Endothelial cell of umbilical vein (primary cell): ENCODE measurements at regions not wholly inside any gene's neighbourhood (a gene's known extent, or its start where the extent isn't known, plus 50 kb on each side); places are given as distances from the start of the nearest gene placed in this dataset.
"Not testable (repeated sequence)": the region's sequence is repeated elsewhere in the genome, so short reads cannot be mapped to it uniquely, and the experiment has no call there.

Experiments used
- BruUV-seq: library from RNA; stranded (reverse); fragments of 400-500 nt; replicated peaks from 2 replicates; lab custom pipeline; 2021; lab: Mats Ljungman, UMichigan
- CTCF ChIA-PET: fragments of 300-600, 350-600 bp; sonication (Branson Sonifier 250); formaldehyde crosslinking; loops from one replicate; lab custom pipeline; 2021; ENCODE audit warnings: antibody characterized with exemption, inconsistent platforms; lab: Charles Lee
- POLR2A ChIA-PET: fragments of 300-600, 350-600 bp; sonication (Branson Sonifier 250); formaldehyde crosslinking; loops from one replicate; lab custom pipeline; 2021; ENCODE audit warnings: antibody characterized with exemption, inconsistent platforms; lab: Charles Lee
- DNase-seq: peaks from one replicate; pipeline ENCODE4 v3.0.0-alpha.2; 2011; ENCODE audit warnings: low read depth, low spot score
- FAIRE-seq: peaks from 2 replicates; lab custom pipeline; 2011; peaks lifted over from hg19 to GRCh38; lab: Jason Lieb, UNC
- H2AFZ ChIP-seq: 2 replicates; pipeline ENCODE4 v1.6.0; 2012; ENCODE audit warnings: low read depth, low read length, control low read depth, inconsistent platforms
- H3K27ac ChIP-seq: 2 replicates; pipeline ENCODE4 v1.5.1; 2011; ENCODE audit warnings: low read depth, mild to moderate bottlenecking, control low read depth, low read length, moderate library complexity; ENCODE audit not compliant: insufficient read depth
- H3K27me3 ChIP-seq, 2 experiments: 2 replicates each; pipeline versions ENCODE4 v1.6.0 to v1.6.1; 2011; ENCODE audit warnings: low read length in 2 of 2, mixed read lengths in 1 of 2; ENCODE audit not compliant: control insufficient read depth in 2 of 2, insufficient read depth in 2 of 2
- H3K36me3 ChIP-seq, 2 experiments: 2 replicates in 1 of 2; 3 replicates in 1 of 2; pipeline ENCODE4 v1.5.1; 2011; ENCODE audit warnings: low read length in 2 of 2, mild to moderate bottlenecking in 1 of 2, moderate library complexity in 1 of 2; ENCODE audit not compliant: control insufficient read depth in 2 of 2, insufficient read depth in 2 of 2; ENCODE audit errors: extremely low read depth in 1 of 2
- H3K4me1 ChIP-seq: 3 replicates; pipeline ENCODE4 v1.5.1; 2011; ENCODE audit warnings: mild to moderate bottlenecking, low read length; ENCODE audit not compliant: control insufficient read depth, insufficient read depth; ENCODE audit errors: extremely low read depth
- H3K4me2 ChIP-seq: 2 replicates; pipeline ENCODE4 v1.6.1; 2011; ENCODE audit warnings: low read length, control low read depth, mixed read lengths; ENCODE audit not compliant: insufficient read depth
- H3K4me3 ChIP-seq, 3 experiments: fragments of 200-600 bp in 1 of 3; sonication (generic), shearing (Covaris generic) in 1 of 3; replicated peaks in 1 of 3; 2 replicates each; pipeline ENCODE4 v1.5.1; 2011 to 2016; ENCODE audit warnings: control low read depth in 3 of 3, low read length in 3 of 3, mild to moderate bottlenecking in 2 of 3, inconsistent platforms in 1 of 3, low read depth in 1 of 3, moderate library complexity in 1 of 3; ENCODE audit not compliant: insufficient read depth in 1 of 3
- H3K79me2 ChIP-seq: 2 replicates; pipeline ENCODE4 v1.6.0; 2012; ENCODE audit warnings: low read length, inconsistent platforms; ENCODE audit not compliant: control insufficient read depth, insufficient read depth
- H3K9ac ChIP-seq: replicated peaks from 2 replicates; pipeline ENCODE3; 2011; ENCODE audit warnings: low read length, control low read depth; ENCODE audit not compliant: insufficient read depth; ENCODE audit errors: extremely low read depth
- H3K9me1 ChIP-seq: replicated peaks from 3 replicates; pipeline ENCODE4 v1.6.0; 2011; ENCODE audit warnings: mild to moderate bottlenecking, low read length; ENCODE audit not compliant: control insufficient read depth, insufficient read depth; ENCODE audit errors: extremely low read depth
- H3K9me3 ChIP-seq: replicated peaks from 2 replicates; pipeline ENCODE4 v1.5.1; 2012; ENCODE audit warnings: low read length, inconsistent platforms; ENCODE audit not compliant: control insufficient read depth, insufficient read depth
- H4K20me1 ChIP-seq: replicated peaks from 2 replicates; pipeline ENCODE3; 2011; ENCODE audit warnings: mild to moderate bottlenecking, low read length; ENCODE audit not compliant: control insufficient read depth, insufficient read depth; ENCODE audit errors: extremely low read depth
- FOS ChIP-seq: IDR thresholded peaks from 2 replicates; pipeline ENCODE4 v1.6.1; 2011; ENCODE audit warnings: mild to moderate bottlenecking, low read length, moderate library complexity, borderline replicate concordance; ENCODE audit not compliant: insufficient read depth
- POLR2A ChIP-seq: IDR thresholded peaks from 2 replicates; pipeline ENCODE4 v1.6.1; 2012; ENCODE audit warnings: low read depth, mild to moderate bottlenecking, control low read depth, low read length
- dilution Hi-C: fragments of 300-500 bp; cut with MboI; formaldehyde crosslinking; loops from one replicate; pipeline ENCODE4 v1.15.0; 2019; ENCODE audit warnings: low sequenced_read_pairs; ENCODE audit not compliant: extremely low pct_ligation_motif_present
- intact Hi-C: fragments of 100-400 bp; cut with micrococcal nuclease; formaldehyde crosslinking; loops from one replicate; pipeline ENCODE4 v1.10.0; 2022

DNA sequence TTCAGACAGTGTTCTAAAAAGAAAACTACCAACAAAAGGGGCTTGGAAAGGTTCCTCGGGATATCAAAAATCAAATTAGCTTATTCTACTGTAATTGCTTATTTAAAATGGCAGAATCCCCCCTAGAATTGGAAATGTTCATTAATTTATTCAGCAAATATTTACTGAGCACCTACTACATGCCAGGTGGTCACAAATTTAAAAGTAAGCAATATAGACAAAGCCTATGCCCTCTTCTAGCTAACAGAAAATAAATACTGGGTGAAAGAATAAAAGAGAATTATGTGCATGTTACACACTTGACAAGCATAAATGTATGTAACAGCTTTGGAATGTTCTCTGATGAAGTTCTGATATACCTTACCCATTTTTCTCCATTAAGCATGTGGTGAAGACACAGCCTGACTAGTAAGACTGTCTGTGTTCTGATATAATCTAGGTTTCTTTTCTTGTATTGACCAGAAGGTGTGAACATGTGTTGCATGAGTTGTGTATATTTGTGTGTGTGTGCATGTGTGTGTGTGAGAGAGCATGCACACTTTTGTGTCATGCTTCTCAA lies 606.7 kb upstream of the CITED2 start:
- Histone ChIP-seq H3K27me3 (no peaks in the 10 kb centered on the region), H3K36me3 (no peaks in the 10 kb centered on the region), H3K9me1 (no peaks in the 10 kb centered on the region), H3K27ac (no peak overlapping the region), H2AFZ (no peak overlapping the region), H4K20me1 (no peaks in the 10 kb centered on the region), H3K4me2 (no peak overlapping the region), H3K4me3 (no peak overlapping the region), H3K79me2 (no peaks in the 10 kb centered on the region), H3K4me1 (peaks cover 15% of the 10 kb centered on the region), H3K9ac (no peak overlapping the region), H3K9me3 (no peaks in the 10 kb centered on the region)
- no TSS peak for BruUV-seq
- TF ChIP-seq FOS (no peak), POLR2A (no peak)
- dilution Hi-C loops (no loop called here), intact Hi-C loops (loop anchor here (5.0 kb wide), 1 partner anchor 1581 kb away; no protein-coding TSS in a partner anchor)
- ChIA-PET CTCF (interaction anchor here (1.1 to 1.4 kb wide), 5 partner anchors 9 to 612 kb away, joined by 3 to 5 read pairs (median 4); no protein-coding TSS in a partner anchor), POLR2A (no interaction called here)
- peak; percentile 33 for FAIRE-seq
- no peak for DNase-seq

DNA sequence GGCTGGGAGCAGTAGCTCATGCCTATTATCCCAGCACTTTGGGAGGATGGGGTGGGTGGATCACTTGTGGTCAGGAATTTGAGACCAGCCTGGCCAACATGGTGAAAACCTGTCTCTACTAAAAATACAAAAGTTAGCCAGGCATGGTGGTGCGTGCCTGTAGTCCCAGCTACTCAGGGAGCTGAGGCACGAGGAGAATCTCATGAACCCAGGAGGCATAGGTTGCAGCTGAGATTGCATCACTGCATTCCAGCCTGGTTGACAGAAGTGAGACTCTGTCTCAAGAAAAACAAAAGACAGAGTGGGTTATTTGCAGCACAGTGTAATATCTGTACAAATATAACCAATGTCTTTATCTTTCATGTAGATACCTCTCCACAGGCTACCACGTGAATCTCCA lies 606.2 kb upstream of the CITED2 start:
- H3K9ac ChIP-seq, H3K9me1 ChIP-seq, H3K4me2 ChIP-seq, H2AFZ ChIP-seq, H3K36me3 ChIP-seq, H3K27ac ChIP-seq, DNase-seq, H4K20me1 ChIP-seq, H3K79me2 ChIP-seq, BruUV-seq, H3K4me3 ChIP-seq, FAIRE-seq, POLR2A ChIA-PET, dilution Hi-C loops, H3K9me3 ChIP-seq, H3K27me3 ChIP-seq: not testable (repeated sequence)
- intact Hi-C loops, result loop anchor here (5.0 kb wide), 1 partner anchor 1582 kb away; no protein-coding TSS in a partner anchor
- H3K4me1 ChIP-seq, result peaks cover 15% of the 10 kb centered on the region
- CTCF ChIA-PET, result interaction anchor here (1.1 to 1.4 kb wide), 3 partner anchors 9 to 605 kb away, joined by 3 to 5 read pairs (median 4); no protein-coding TSS in a partner anchor
